B cell (primary cell): ENCODE measurements at regions not wholly inside any gene's neighbourhood (a gene's known extent, or its start where the extent isn't known, plus 50 kb on each side); places are given as distances from the start of the nearest gene placed in this dataset.
"Not testable (repeated sequence)": the region's sequence is repeated elsewhere in the genome, so short reads cannot be mapped to it uniquely, and the experiment has no call there.

ENCODE experiments used
- ATAC-seq: fragments of 200-7000 bp; cut with Tn5 transposase; one replicate; pipeline ENCODE4 v1.10.0; 2021; ENCODE audit warnings: low read depth, mild to moderate bottlenecking, moderate number of reproducible peaks, moderate library complexity
- CTCF ChIA-PET: fragments of 350-600 bp; sonication (Branson Sonifier 250); formaldehyde crosslinking; loops from one replicate; lab custom pipeline; 2021; ENCODE audit warnings: antibody characterized with exemption, inconsistent platforms; lab: Charles Lee
- POLR2A ChIA-PET: fragments of 350-600 bp; sonication (Branson Sonifier 250); formaldehyde crosslinking; loops from one replicate; lab custom pipeline; 2021; ENCODE audit warnings: antibody characterized with exemption; lab: Charles Lee
- DNase-seq: peaks from one replicate; pipeline ENCODE4 v3.0.0; 2013
- H2AFZ ChIP-seq: 2 replicates; pipeline ENCODE4 v1.6.1; 2012; ENCODE audit warnings: mild to moderate bottlenecking, low read depth, low read length; ENCODE audit not compliant: insufficient read depth, poor library complexity, severe bottlenecking
- H3K27ac ChIP-seq, 2 donors: 1 replicate in 1 of 2; 2 replicates in 1 of 2; pipeline ENCODE4 v1.5.1; 2012 to 2013; ENCODE audit warnings: low read length in 2 of 2, mild to moderate bottlenecking in 2 of 2, moderate library complexity in 1 of 2
- H3K27me3 ChIP-seq, 4 experiments: fragments of 200-600 bp in 1 of 4; sonication (generic) in 1 of 4; replicated peaks in 1 of 4; 1 replicate in 2 of 4; 2 replicates in 2 of 4; pipeline versions ENCODE4 v1.6.1 to v1.7.0; 2013 to 2016; ENCODE audit warnings: low read length in 3 of 4, mild to moderate bottlenecking in 2 of 4, mixed read lengths in 1 of 4, moderate library complexity in 1 of 4; ENCODE audit not compliant: insufficient read depth in 4 of 4, control insufficient read depth in 3 of 4; ENCODE audit errors: control extremely low read depth in 1 of 4
- H3K36me3 ChIP-seq, 2 experiments: replicated peaks in 1 of 2; 1 replicate in 1 of 2; 2 replicates in 1 of 2; pipeline versions ENCODE4 v1.6.1 to v1.7.1; 2013; ENCODE audit warnings: low read length in 1 of 2; ENCODE audit not compliant: insufficient read depth in 2 of 2, control insufficient read depth in 1 of 2; ENCODE audit errors: control extremely low read depth in 1 of 2, extremely low read depth in 1 of 2
- H3K4me1 ChIP-seq, 2 donors: fragments of 200-600 bp in 1 of 2; sonication (generic) in 1 of 2; 1 replicate in 1 of 2; 2 replicates in 1 of 2; pipeline versions ENCODE4 v1.5.1 to v1.6.1; 2013 to 2017; ENCODE audit warnings: low read length in 2 of 2; ENCODE audit not compliant: control insufficient read depth in 2 of 2, insufficient read depth in 2 of 2
- H3K4me2 ChIP-seq: replicated peaks from 2 replicates; pipeline ENCODE3; 2012; ENCODE audit warnings: mild to moderate bottlenecking, low read depth, low read length; ENCODE audit not compliant: poor library complexity, severe bottlenecking
- H3K4me3 ChIP-seq, 5 experiments: fragments of 200-600 bp in 1 of 5; sonication (generic) in 1 of 5; 1 replicate in 3 of 5; 2 replicates in 2 of 5; pipeline versions ENCODE4 v1.5.1 to v1.7.0; 2011 to 2016; ENCODE audit warnings: low read length in 4 of 5, mild to moderate bottlenecking in 4 of 5, low read depth in 2 of 5, control low read depth in 1 of 5, moderate library complexity in 1 of 5; ENCODE audit not compliant: insufficient read depth in 1 of 5; ENCODE audit errors: control extremely low read depth in 1 of 5, extremely low read depth in 1 of 5
- H3K79me2 ChIP-seq: fragments of 200-600 bp; sonication (generic); one replicate; pipeline ENCODE4 v1.6.0; 2016; ENCODE audit warnings: low read length; ENCODE audit not compliant: control insufficient read depth, insufficient read depth
- H3K9ac ChIP-seq: fragments of 200-600 bp; sonication (generic); 2 replicates; pipeline ENCODE4 v1.6.1; 2017; ENCODE audit warnings: mild to moderate bottlenecking, low read length, moderate library complexity
- H3K9me3 ChIP-seq, 3 donors: one replicate each; pipeline versions ENCODE4 v1.6.1 to v1.7.1; 2013; ENCODE audit warnings: low read length in 2 of 3; ENCODE audit not compliant: control insufficient read depth in 2 of 3, insufficient read depth in 1 of 3; ENCODE audit errors: control extremely low read depth in 1 of 3
- H4K20me1 ChIP-seq: 2 replicates; pipeline ENCODE4 v1.6.0; 2012; ENCODE audit warnings: mild to moderate bottlenecking, low read length; ENCODE audit not compliant: insufficient read depth, control insufficient read depth, poor library complexity, severe bottlenecking
- H3K27ac Mint-ChIP-seq: one replicate; pipeline ENCODE4 v1.8.0; 2021; ENCODE audit warnings: mixed read lengths
- H3K27me3 Mint-ChIP-seq: one replicate; pipeline ENCODE4 v1.8.0; 2021; ENCODE audit warnings: mixed read lengths
- H3K4me1 Mint-ChIP-seq: one replicate; pipeline ENCODE4 v1.8.0; 2021; ENCODE audit warnings: mixed read lengths
- H3K4me3 Mint-ChIP-seq: one replicate; pipeline ENCODE4 v1.8.0; 2021; ENCODE audit warnings: mixed read lengths
- H3K9me3 Mint-ChIP-seq: one replicate; pipeline ENCODE4 v1.8.0; 2022; ENCODE audit warnings: mixed read lengths; ENCODE audit not compliant: insufficient read depth
- EZH2 ChIP-seq: IDR thresholded peaks from 2 replicates; pipeline ENCODE4 v1.6.1; 2012; ENCODE audit warnings: borderline replicate concordance, low read depth, mild to moderate bottlenecking, moderate library complexity, low read length; ENCODE audit not compliant: insufficient read depth, poor library complexity, severe bottlenecking
- WGBS: methylation state at CpG from one replicate; pipeline ENCODE4 v1.1.5; 2013; ENCODE audit warnings: missing lambda C conversion rate; ENCODE audit not compliant: insufficient coverage; 5-methylcytosine and 5-hydroxymethylcytosine counted together
- intact Hi-C: fragments of 100-400 bp; cut with micrococcal nuclease; formaldehyde crosslinking; loops from one replicate; pipeline ENCODE4 v1.10.0; 2022
- TF ChIP-seq, protein P1 (sequence below): fragments of 200-600 bp; IDR thresholded peaks from one replicate; pipeline ENCODE4 v1.8.0; 2022; ENCODE audit warnings: antibody characterized with exemption, mild to moderate bottlenecking

- Mint-ChIP-seq H3K27me3 (peaks cover 29% of the 10 kb centered on the region), H3K27ac (no peak overlapping the region), H3K9me3 (peaks cover 2% of the 10 kb centered on the region), H3K4me3 (no peak overlapping the region), H3K4me1 (peaks cover 25% of the 10 kb centered on the region)
- ChIA-PET POLR2A (no interaction called here), CTCF (no interaction called here)
- H3K9ac ChIP-seq: no peak overlapping the region
- no peak for ATAC-seq
- H3K4me2 ChIP-seq: no peak overlapping the region
- H3K4me3 ChIP-seq: no peak overlapping the region
- H3K27ac ChIP-seq: no peak overlapping the region
- no peaks in the 10 kb centered on the region for H3K79me2 ChIP-seq
- peaks cover 0 to 5% (median 1%) of the 10 kb centered on the region in 3 donors for H3K9me3 ChIP-seq
- H2AFZ ChIP-seq: no peak overlapping the region
- peaks cover 16 to 17% of the 10 kb centered on the region in 2 donors for H3K4me1 ChIP-seq
- TF ChIP-seq, protein P1, sequence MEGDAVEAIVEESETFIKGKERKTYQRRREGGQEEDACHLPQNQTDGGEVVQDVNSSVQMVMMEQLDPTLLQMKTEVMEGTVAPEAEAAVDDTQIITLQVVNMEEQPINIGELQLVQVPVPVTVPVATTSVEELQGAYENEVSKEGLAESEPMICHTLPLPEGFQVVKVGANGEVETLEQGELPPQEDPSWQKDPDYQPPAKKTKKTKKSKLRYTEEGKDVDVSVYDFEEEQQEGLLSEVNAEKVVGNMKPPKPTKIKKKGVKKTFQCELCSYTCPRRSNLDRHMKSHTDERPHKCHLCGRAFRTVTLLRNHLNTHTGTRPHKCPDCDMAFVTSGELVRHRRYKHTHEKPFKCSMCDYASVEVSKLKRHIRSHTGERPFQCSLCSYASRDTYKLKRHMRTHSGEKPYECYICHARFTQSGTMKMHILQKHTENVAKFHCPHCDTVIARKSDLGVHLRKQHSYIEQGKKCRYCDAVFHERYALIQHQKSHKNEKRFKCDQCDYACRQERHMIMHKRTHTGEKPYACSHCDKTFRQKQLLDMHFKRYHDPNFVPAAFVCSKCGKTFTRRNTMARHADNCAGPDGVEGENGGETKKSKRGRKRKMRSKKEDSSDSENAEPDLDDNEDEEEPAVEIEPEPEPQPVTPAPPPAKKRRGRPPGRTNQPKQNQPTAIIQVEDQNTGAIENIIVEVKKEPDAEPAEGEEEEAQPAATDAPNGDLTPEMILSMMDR: no peak
- no peak for TF ChIP-seq EZH2
- peaks cover 0 to 9% (median 1%) of the 10 kb centered on the region in 4 experiments for H3K27me3 ChIP-seq
- intact Hi-C loops: no loop called here
- DNase-seq: no peak
- no peaks in the 10 kb centered on the region for H4K20me1 ChIP-seq
- H3K36me3 ChIP-seq: no peaks in the 10 kb centered on the region
Observed at GRCh38 chr15:69766156-69766555, 313.5 kb downstream of the RPLP1 start.

- no peak overlapping the region for H3K27ac ChIP-seq
- H3K4me2 ChIP-seq: no peak overlapping the region
- H3K36me3 ChIP-seq: no peaks in the 10 kb centered on the region
- no peak overlapping the region for H2AFZ ChIP-seq
- intact Hi-C loops: no loop called here
- no peaks in the 10 kb centered on the region for H4K20me1 ChIP-seq
- ATAC-seq: no peak
- no peak overlapping the region for H3K27ac Mint-ChIP-seq
- H3K9ac ChIP-seq: no peak overlapping the region
- H3K79me2 ChIP-seq: no peaks in the 10 kb centered on the region
- ChIA-PET POLR2A (interaction anchor here (0.6 kb wide), 1 partner anchor 210 kb away, joined by 3 read pairs; no protein-coding TSS in a partner anchor), CTCF (interaction anchor here (1.0 kb wide), 1 partner anchor 20 kb away, joined by 3 read pairs; no protein-coding TSS in a partner anchor)
- H3K9me3 Mint-ChIP-seq: peaks cover 2% of the 10 kb centered on the region
- peaks cover 0 to 9% (median 1%) of the 10 kb centered on the region in 4 experiments for H3K27me3 ChIP-seq
- H3K4me1 Mint-ChIP-seq: peaks cover 15% of the 10 kb centered on the region
- H3K4me3 ChIP-seq: no peak overlapping the region
- no peak for DNase-seq
- H3K9me3 ChIP-seq: peaks cover 0 to 5% (median 1%) of the 10 kb centered on the region in 3 donors
- no peak overlapping the region for H3K4me3 Mint-ChIP-seq
- H3K27me3 Mint-ChIP-seq: peaks cover 34% of the 10 kb centered on the region
- H3K4me1 ChIP-seq: peaks cover 12 to 13% of the 10 kb centered on the region in 2 donors
- TF ChIP-seq, protein P1: no peak
- TF ChIP-seq EZH2: no peak
- WGBS: 92% methylated on average over 2 of the region's 4 CpGs
Observed at GRCh38 chr15:69767191-69767590, 314.6 kb downstream of the RPLP1 start.

GRCh38 chr15:69769336-69769735 lies 316.7 kb downstream of the RPLP1 start:
- H3K4me3 Mint-ChIP-seq, POLR2A ChIA-PET, H3K4me3 ChIP-seq, intact Hi-C loops, H3K27me3 ChIP-seq, H3K79me2 ChIP-seq, DNase-seq, H3K4me2 ChIP-seq, H3K4me1 ChIP-seq, H3K27ac ChIP-seq, H3K9ac ChIP-seq, H3K9me3 ChIP-seq, H4K20me1 ChIP-seq, H3K9me3 Mint-ChIP-seq, H3K4me1 Mint-ChIP-seq, H3K36me3 ChIP-seq, ATAC-seq, H2AFZ ChIP-seq, H3K27ac Mint-ChIP-seq: not testable (repeated sequence)
- CTCF ChIA-PET: interaction anchor here (1.8 kb wide), 1 partner anchor 9 kb away, joined by 4 read pairs; no protein-coding TSS in a partner anchor
- 79% methylated on average over 6 of the region's 6 CpGs for WGBS
- H3K27me3 Mint-ChIP-seq: peaks cover 34% of the 10 kb centered on the region
